HG02571 (cell line): ENCODE measurements at regions not wholly inside any gene's neighbourhood (a gene's known extent, or its start where the extent isn't known, plus 50 kb on each side); places are given as distances from the start of the nearest gene placed in this dataset.
"Not testable (repeated sequence)": the region's sequence is repeated elsewhere in the genome, so short reads cannot be mapped to it uniquely, and the experiment has no call there.

Experiments used
- ATAC-seq: cut with Tn5 transposase; IDR thresholded peaks from one replicate; pipeline ENCODE4 v1.9.1; 2021; ENCODE audit warnings: mild to moderate bottlenecking, moderate library complexity; ENCODE audit not compliant: unreplicated experiment

GRCh38 chr7:14973712-14974428 lies 71.3 kb upstream of the DGKB start:
- ATAC-seq = no peak

GRCh38 chr7:14971678-14972077 lies 69.1 kb upstream of the DGKB start:
- not testable (repeated sequence) for ATAC-seq

GRCh38 chr7:14967376-14967775 lies 64.8 kb upstream of the DGKB start:
- not testable (repeated sequence) for ATAC-seq

- no peak for ATAC-seq
Observed at GRCh38 chr7:14962778-14963177, 60.2 kb upstream of the DGKB start.

- ATAC-seq = no peak
Observed at GRCh38 chr7:14960721-14961120, 58.2 kb upstream of the DGKB start.

- no peak for ATAC-seq
Observed at GRCh38 chr7:14959339-14959738, 56.8 kb upstream of the DGKB start.

- ATAC-seq = no peak
Observed at GRCh38 chr7:14954035-14954434, 51.5 kb upstream of the DGKB start.
